PC-3 (cell line): ENCODE measurements at regions not wholly inside any gene's neighbourhood (a gene's known extent, or its start where the extent isn't known, plus 50 kb on each side); places are given as distances from the start of the nearest gene placed in this dataset.

Experiments used
- CTCF ChIP-seq: fragments of 300-600 bp; sonication (generic); conservative IDR thresholded peaks from 2 replicates; pipeline ENCODE4 v1.5.1; 2017; ENCODE audit warnings: antibody characterized with exemption, low read depth, mild to moderate bottlenecking, low read length
- EZH2 ChIP-seq: fragments of 300-600 bp; sonication (generic); IDR thresholded peaks from one replicate; pipeline ENCODE4 v1.6.1; 2017; ENCODE audit warnings: antibody characterized with exemption, mild to moderate bottlenecking, low read length; ENCODE audit not compliant: unreplicated experiment

- TF ChIP-seq EZH2 (no peak), CTCF (no peak)
These were observed 323.9 kb downstream of the BCL11B start for GRCh38 chr14:98947911-98948595.
